ENCODE measurements at regions not wholly inside any gene's neighbourhood (a gene's known extent, or its start where the extent isn't known, plus 50 kb on each side); places are given as distances from the start of the nearest gene placed in this dataset.
"Not testable (repeated sequence)": the region's sequence is repeated elsewhere in the genome, so short reads cannot be mapped to it uniquely, and the experiment has no call there.

- DNase-seq: no peak
Observed at GRCh38 chr13:76266561-76266960, 619.6 kb downstream of the KCTD12 start.

- no peak for DNase-seq
Observed at GRCh38 chr13:76250211-76250610, 614.1 kb downstream of the LMO7 start.

GRCh38 chr13:76245920-76246319, 609.8 kb downstream of the LMO7 start:
- no peak for DNase-seq

- no peak for DNase-seq
Observed at GRCh38 chr13:76245211-76245610, 609.1 kb downstream of the LMO7 start.

GRCh38 chr13:76243120-76243519, 607.0 kb downstream of the LMO7 start:
- DNase-seq: not testable (repeated sequence)

GRCh38 chr13:76239031-76239680, 603.0 kb downstream of the LMO7 start:
- DNase-seq: no peak

- no peak for DNase-seq
Observed at GRCh38 chr13:76231522-76232167, 595.5 kb downstream of the LMO7 start.

- no peak for DNase-seq
Observed at GRCh38 chr13:76229281-76229680, 593.2 kb downstream of the LMO7 start.

GRCh38 chr13:76226941-76227340, 590.8 kb downstream of the LMO7 start:
- no peak for DNase-seq

GRCh38 chr13:76225815-76226489, 589.8 kb downstream of the LMO7 start:
- no peak for DNase-seq

- DNase-seq: no peak
Observed at GRCh38 chr13:76223999-76224398, 587.9 kb downstream of the LMO7 start.

- DNase-seq: no peak
Observed at GRCh38 chr13:76223565-76223964, 587.4 kb downstream of the LMO7 start.

GRCh38 chr13:76222511-76222910, 586.4 kb downstream of the LMO7 start:
- DNase-seq: no peak

- DNase-seq: no peak
Observed at GRCh38 chr13:76216729-76217128, 580.6 kb downstream of the LMO7 start.

- DNase-seq: no peak
Observed at GRCh38 chr13:76214001-76214400, 577.9 kb downstream of the LMO7 start.

GRCh38 chr13:76213423-76213904, 577.3 kb downstream of the LMO7 start:
- DNase-seq: no peak

GRCh38 chr13:76210262-76210661, 574.1 kb downstream of the LMO7 start:
- no peak for DNase-seq

- DNase-seq: no peak
Observed at GRCh38 chr13:76198568-76199163, 562.5 kb downstream of the LMO7 start.

GRCh38 chr13:76189882-76190519, 553.9 kb downstream of the LMO7 start:
- no peak for DNase-seq

- no peak for DNase-seq
Observed at GRCh38 chr13:76175961-76176725, 540.0 kb downstream of the LMO7 start.

- no peak for DNase-seq
Observed at GRCh38 chr13:76168661-76169060, 532.5 kb downstream of the LMO7 start.

- no peak for DNase-seq
Observed at GRCh38 chr13:76164290-76164689, 528.2 kb downstream of the LMO7 start.
